ENCODE measurements at regions not wholly inside any gene's neighbourhood (a gene's known extent, or its start where the extent isn't known, plus 50 kb on each side); places are given as distances from the start of the nearest gene placed in this dataset.

GRCh38 chr6:1004885-1005630 lies 306.8 kb upstream of the FOXQ1 start:
- no peak overlapping the region for H3K4me3 Mint-ChIP-seq (ENCODE audit: low read depth, unreplicated experiment)
- H3K4me1 Mint-ChIP-seq (ENCODE audit: low read depth, unreplicated experiment): no peaks in the 10 kb centered on the region
- H3K27ac Mint-ChIP-seq (ENCODE audit: unreplicated experiment): no peak overlapping the region
- CTCF ChIA-PET: no interaction called here
- TF ChIP-seq CTCF (IDR thresholded peaks at IDR 0.05; ENCODE audit: unreplicated experiment): no peak
- H3K9me3 Mint-ChIP-seq (ENCODE audit: low read depth, unreplicated experiment): no peaks in the 10 kb centered on the region
- BruUV-seq (replicated peaks): no TSS peak
- no peaks in the 10 kb centered on the region for H3K36me3 Mint-ChIP-seq (ENCODE audit: insufficient read depth, unreplicated experiment)
- no peak for DNase-seq
- intact Hi-C loops (cut with micrococcal nuclease; ENCODE audit: unreplicated experiment): no loop called here
- peaks cover 1% of the 10 kb centered on the region for H3K27me3 Mint-ChIP-seq (ENCODE audit: unreplicated experiment)

- intact Hi-C loops (cut with micrococcal nuclease; ENCODE audit: unreplicated experiment): no loop called here
- Mint-ChIP-seq H3K9me3 (ENCODE audit: low read depth, unreplicated experiment) (no peaks in the 10 kb centered on the region), H3K4me3 (ENCODE audit: low read depth, unreplicated experiment) (no peak overlapping the region), H3K27me3 (ENCODE audit: unreplicated experiment) (no peaks in the 10 kb centered on the region), H3K27ac (ENCODE audit: unreplicated experiment) (no peak overlapping the region), H3K4me1 (ENCODE audit: low read depth, unreplicated experiment) (no peaks in the 10 kb centered on the region), H3K36me3 (ENCODE audit: insufficient read depth, unreplicated experiment) (no peaks in the 10 kb centered on the region)
- no TSS peak for BruUV-seq (replicated peaks)
- no peak for DNase-seq
- CTCF ChIA-PET: interaction anchor here (0.7 kb wide), 1 partner anchor 19 kb away, joined by 5 read pairs; no protein-coding TSS in a partner anchor
- TF ChIP-seq CTCF (IDR thresholded peaks at IDR 0.05; ENCODE audit: unreplicated experiment): no peak
These were observed 308.3 kb upstream of the FOXQ1 start for GRCh38 chr6:1003394-1004160.

- no TSS peak for BruUV-seq (replicated peaks)
- CTCF ChIA-PET: no interaction called here
These were observed 308.9 kb upstream of the FOXQ1 start for GRCh38 chr6:1002989-1003388.

More at GRCh38 chr6:1002989-1003388, 308.9 kb upstream of the FOXQ1 start:
- no peak for TF ChIP-seq CTCF (IDR thresholded peaks at IDR 0.05; ENCODE audit: unreplicated experiment)
- peaks cover under 1% of the 10 kb centered on the region for H3K27me3 Mint-ChIP-seq (ENCODE audit: unreplicated experiment)
- no peak overlapping the region for H3K4me3 Mint-ChIP-seq (ENCODE audit: low read depth, unreplicated experiment)
- no peak for DNase-seq
- H3K36me3 Mint-ChIP-seq (ENCODE audit: insufficient read depth, unreplicated experiment): no peaks in the 10 kb centered on the region
- intact Hi-C loops (cut with micrococcal nuclease; ENCODE audit: unreplicated experiment): no loop called here
- no peaks in the 10 kb centered on the region for H3K9me3 Mint-ChIP-seq (ENCODE audit: low read depth, unreplicated experiment)
- no peak overlapping the region for H3K27ac Mint-ChIP-seq (ENCODE audit: unreplicated experiment)
- no peaks in the 10 kb centered on the region for H3K4me1 Mint-ChIP-seq (ENCODE audit: low read depth, unreplicated experiment)
